Spleen (tissue), 11 donors: ENCODE measurements at regions not wholly inside any gene's neighbourhood (a gene's known extent, or its start where the extent isn't known, plus 50 kb on each side); places are given as distances from the start of the nearest gene placed in this dataset.

Experiments used
- DNase-seq: peaks from one replicate; pipeline ENCODE4 v3.0.0-alpha.2; 2020
- H3K27ac ChIP-seq, 8 donors: fragments of 200-600 bp; sonication (generic) in 7 of 8; 1 replicate in 4 of 8; 2 replicates in 4 of 8; pipeline versions ENCODE4 v1.5.0 to v1.8.0; 2016 to 2021; ENCODE audit warnings: inconsistent platforms in 4 of 8, mild to moderate bottlenecking in 4 of 8, moderate library complexity in 1 of 8
- H3K27me3 ChIP-seq, 7 donors: fragments of 200-600 bp; sonication (generic) in 6 of 7; replicated peaks in 1 of 7; 1 replicate in 4 of 7; 2 replicates in 3 of 7; pipeline versions ENCODE4 v1.5.0 to v1.8.0; 2016 to 2021; ENCODE audit warnings: inconsistent platforms in 3 of 7, mild to moderate bottlenecking in 1 of 7
- H3K36me3 ChIP-seq, 6 donors: fragments of 200-600 bp; sonication (generic) in 5 of 6; 1 replicate in 4 of 6; 2 replicates in 2 of 6; pipeline versions ENCODE4 v1.5.0 to v1.8.0; 2016 to 2021; ENCODE audit warnings: inconsistent platforms in 2 of 6
- H3K4me1 ChIP-seq, 6 donors: fragments of 200-600 bp; sonication (generic) in 5 of 6; 1 replicate in 3 of 6; 2 replicates in 3 of 6; pipeline versions ENCODE4 v1.5.0 to v1.8.0; 2016 to 2021; ENCODE audit warnings: inconsistent platforms in 3 of 6
- H3K4me3 ChIP-seq, 8 donors: fragments of 200-600 bp; sonication (generic) in 7 of 8; 1 replicate in 4 of 8; 2 replicates in 4 of 8; pipeline versions ENCODE4 v1.5.0 to v1.8.0; 2016 to 2021; ENCODE audit warnings: inconsistent platforms in 4 of 8, mild to moderate bottlenecking in 4 of 8, moderate library complexity in 2 of 8
- H3K9me3 ChIP-seq, 8 donors: fragments of 200-600 bp; sonication (generic) in 7 of 8; 1 replicate in 4 of 8; 2 replicates in 4 of 8; pipeline versions ENCODE4 v1.5.0 to v1.8.0; 2016 to 2021; ENCODE audit warnings: inconsistent platforms in 4 of 8
- POLR2A ChIP-seq, 3 donors: fragments of 450-650 bp; IDR thresholded peaks; one replicate each; pipeline ENCODE4 v1.5.1; 2017; ENCODE audit warnings: antibody characterized with exemption in 3 of 3, mild to moderate bottlenecking in 1 of 3
- POLR2AphosphoS5 ChIP-seq, 3 donors: sonication (generic); formaldehyde crosslinking; IDR thresholded peaks; one replicate each; pipeline ENCODE4 v1.5.1; 2017; ENCODE audit warnings: antibody characterized with exemption in 3 of 3
- WGBS, 5 donors: extraction: QIAGEN DNeasy Blood & Tissue Kit in 3 of 5; methylation state at CpG; one replicate each; pipeline versions ENCODE4 v1.1.5 to v1.1.7; 2013 to 2018; 5-methylcytosine and 5-hydroxymethylcytosine counted together
- intact Hi-C: fragments of 100-400 bp; cut with DNase I; formaldehyde crosslinking; loops from one replicate; pipeline ENCODE4 v1.15.0; 2023; ENCODE audit warnings: low total_unique reads
- TF ChIP-seq, protein P1 (sequence below), 11 experiments: fragments of 200-600 bp in 7 of 11; fragments of 450-650 bp in 4 of 11; sonication (generic) in 4 of 11; IDR thresholded peaks in 8 of 11; conservative IDR thresholded peaks in 3 of 11; 1 replicate in 7 of 11; 2 replicates in 4 of 11; pipeline versions ENCODE4 v1.4.0 to v1.8.0; 2016 to 2021; ENCODE audit warnings: antibody characterized with exemption in 11 of 11, inconsistent platforms in 4 of 11, mild to moderate bottlenecking in 1 of 11
- donor health status: healthy with polysubstance abuse.
- donor health status: DM: no; HTN: no; CAD: no; lungs with moderate emphysema.
- donor health status: DM: no; HTN: no; CAD: no.
- donor health status: Bipolar disorder and iron deficiency.
- donor health status: healthy.
- donor health status: DM: no; HTN: no; CAD: no.
- donor health status: DM: yes; HTN: yes; CAD: no.

- TF ChIP-seq POLR2AphosphoS5 (IDR thresholded peaks at IDR 0.05) = no peak
- TF ChIP-seq, protein P1, sequence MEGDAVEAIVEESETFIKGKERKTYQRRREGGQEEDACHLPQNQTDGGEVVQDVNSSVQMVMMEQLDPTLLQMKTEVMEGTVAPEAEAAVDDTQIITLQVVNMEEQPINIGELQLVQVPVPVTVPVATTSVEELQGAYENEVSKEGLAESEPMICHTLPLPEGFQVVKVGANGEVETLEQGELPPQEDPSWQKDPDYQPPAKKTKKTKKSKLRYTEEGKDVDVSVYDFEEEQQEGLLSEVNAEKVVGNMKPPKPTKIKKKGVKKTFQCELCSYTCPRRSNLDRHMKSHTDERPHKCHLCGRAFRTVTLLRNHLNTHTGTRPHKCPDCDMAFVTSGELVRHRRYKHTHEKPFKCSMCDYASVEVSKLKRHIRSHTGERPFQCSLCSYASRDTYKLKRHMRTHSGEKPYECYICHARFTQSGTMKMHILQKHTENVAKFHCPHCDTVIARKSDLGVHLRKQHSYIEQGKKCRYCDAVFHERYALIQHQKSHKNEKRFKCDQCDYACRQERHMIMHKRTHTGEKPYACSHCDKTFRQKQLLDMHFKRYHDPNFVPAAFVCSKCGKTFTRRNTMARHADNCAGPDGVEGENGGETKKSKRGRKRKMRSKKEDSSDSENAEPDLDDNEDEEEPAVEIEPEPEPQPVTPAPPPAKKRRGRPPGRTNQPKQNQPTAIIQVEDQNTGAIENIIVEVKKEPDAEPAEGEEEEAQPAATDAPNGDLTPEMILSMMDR (IDR thresholded peaks at IDR 0.05 in 8 of 11, conservative IDR thresholded peaks at IDR 0.05 in 3 of 11) = no peak
- no peak for TF ChIP-seq POLR2A (IDR thresholded peaks at IDR 0.05)
- Histone ChIP-seq H3K4me3 (no peak overlapping the region), H3K4me1 (peaks cover 0 to 6% (median 0%) of the 10 kb centered on the region in 6 donors), H3K36me3 (no peaks in the 10 kb centered on the region), H3K27me3 (no peaks in the 10 kb centered on the region), H3K9me3 (peaks cover 0 to 11% (median 0%) of the 10 kb centered on the region in 8 donors), H3K27ac (no peak overlapping the region)
- no peak for DNase-seq
- WGBS, 5 donors = 46 to 64% (median 56%) methylated on average over 7 of the region's 7 CpGs
- intact Hi-C loops = no loop called here
Observed at GRCh38 chr11:128116885-128117284, 470.5 kb downstream of the ETS1 start.

DNA sequence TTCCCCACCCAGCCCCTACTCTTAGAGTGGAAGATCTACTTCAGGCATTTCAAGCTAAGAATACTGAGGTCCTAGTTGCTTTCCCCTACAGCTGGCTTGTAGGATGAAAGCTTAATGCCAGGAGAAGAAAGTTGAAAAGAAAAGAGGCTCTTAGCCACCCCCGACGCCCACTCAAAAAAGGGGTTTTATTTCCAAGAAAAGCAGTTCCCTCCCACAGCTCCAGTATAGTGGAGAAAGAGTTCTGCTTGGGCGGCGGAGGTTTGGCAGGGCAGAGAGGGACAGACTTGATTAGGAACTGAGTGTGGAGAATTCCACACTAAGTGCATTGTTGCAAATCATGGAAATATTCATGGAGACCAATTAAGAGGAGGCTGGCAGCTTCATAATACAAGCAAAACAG, 470.9 kb downstream of the ETS1 start:
- TF ChIP-seq, protein P1 (IDR thresholded peaks at IDR 0.05 in 8 of 11, conservative IDR thresholded peaks at IDR 0.05 in 3 of 11) = no peak
- 60 to 87% (median 78%) methylated on average over 4 of the region's 4 CpGs for WGBS, 5 donors
- Histone ChIP-seq H3K4me3 (no peak overlapping the region), H3K4me1 (peaks cover 0 to 6% (median 0%) of the 10 kb centered on the region in 6 donors), H3K36me3 (no peaks in the 10 kb centered on the region), H3K9me3 (peaks cover 0 to 11% (median 0%) of the 10 kb centered on the region in 8 donors), H3K27ac (no peak overlapping the region), H3K27me3 (no peaks in the 10 kb centered on the region)
- DNase-seq = no peak
- intact Hi-C loops = no loop called here

DNA sequence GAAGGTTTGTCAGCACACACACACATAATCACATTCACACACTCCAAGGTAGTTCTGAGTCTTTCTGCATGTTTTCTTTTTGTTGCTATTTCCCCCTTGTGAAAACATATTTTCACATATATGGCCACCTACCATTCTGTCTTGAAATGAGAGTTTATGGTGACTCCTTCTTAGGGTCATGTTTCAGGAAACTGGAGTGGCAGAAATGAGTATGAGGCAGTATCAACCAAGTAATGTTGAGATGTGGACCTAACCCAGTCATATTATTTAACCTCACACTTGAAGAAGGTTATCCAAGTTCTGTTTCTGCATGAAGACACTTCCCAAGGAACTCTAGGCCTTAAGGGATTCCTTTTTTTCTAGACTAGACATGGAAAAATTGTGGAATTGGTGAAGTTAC, 481.4 kb downstream of the ETS1 start:
- no peaks in the 10 kb centered on the region for H3K4me1 ChIP-seq
- no peaks in the 10 kb centered on the region for H3K27me3 ChIP-seq
- no peaks in the 10 kb centered on the region for H3K9me3 ChIP-seq
- TF ChIP-seq POLR2A (IDR thresholded peaks at IDR 0.05) = no peak
- TF ChIP-seq, protein P1 (IDR thresholded peaks at IDR 0.05 in 8 of 11, conservative IDR thresholded peaks at IDR 0.05 in 3 of 11) = no peak
- TF ChIP-seq POLR2AphosphoS5 (IDR thresholded peaks at IDR 0.05) = no peak
- intact Hi-C loops = no loop called here
- H3K36me3 ChIP-seq = no peaks in the 10 kb centered on the region
- DNase-seq = no peak
- no peak overlapping the region for H3K27ac ChIP-seq
- H3K4me3 ChIP-seq = no peak overlapping the region

DNA sequence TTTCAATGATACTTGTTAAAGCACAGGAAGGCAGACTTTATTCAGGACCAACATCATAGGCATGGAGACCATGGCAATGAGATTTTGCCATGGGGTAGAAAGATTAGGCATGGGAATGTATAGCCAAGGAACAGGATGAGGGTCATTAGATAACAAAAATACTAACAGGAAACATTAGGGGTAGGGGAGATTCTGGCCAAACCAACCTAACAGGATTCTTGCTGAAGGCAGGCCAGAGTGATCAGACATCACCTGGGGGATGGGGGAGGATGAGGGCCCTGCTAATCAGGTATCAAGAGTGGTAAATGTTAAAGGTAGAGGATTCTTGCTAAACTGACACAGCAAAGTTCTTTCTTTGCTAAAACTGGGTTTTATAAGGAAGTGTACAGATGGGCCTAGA, 481.8 kb downstream of the ETS1 start:
- H3K4me1 ChIP-seq = no peaks in the 10 kb centered on the region

More for the DNA sequence above, 481.8 kb downstream of the ETS1 start:
- TF ChIP-seq, protein P1 (IDR thresholded peaks at IDR 0.05 in 8 of 11, conservative IDR thresholded peaks at IDR 0.05 in 3 of 11) = no peak
- TF ChIP-seq POLR2A (IDR thresholded peaks at IDR 0.05) = no peak
- no peak for TF ChIP-seq POLR2AphosphoS5 (IDR thresholded peaks at IDR 0.05)
- no peaks in the 10 kb centered on the region for H3K36me3 ChIP-seq
- DNase-seq = no peak
- no peaks in the 10 kb centered on the region for H3K9me3 ChIP-seq
- H3K27me3 ChIP-seq = no peaks in the 10 kb centered on the region
- no peak overlapping the region for H3K4me3 ChIP-seq
- no peak overlapping the region for H3K27ac ChIP-seq
- intact Hi-C loops = no loop called here
